SK-N-SH treated with all-trans-retinoic acid at 6 μM for 48 hours (cell line): ENCODE measurements at regions not wholly inside any gene's neighbourhood (a gene's known extent, or its start where the extent isn't known, plus 50 kb on each side); places are given as distances from the start of the nearest gene placed in this dataset.

Experiments
- ATAC-seq: fragments of 200-7000 bp; cut with Tn5 transposase; 3 replicates; pipeline ENCODE4 v1.9.1; 2020; ENCODE audit warnings: mild to moderate bottlenecking, moderate library complexity
- ARNTL ChIP-seq: fragments of 450-650 bp; formaldehyde crosslinking; IDR thresholded peaks from 2 replicates; pipeline ENCODE4 v1.5.0; 2020; ENCODE audit warnings: low read depth, mild to moderate bottlenecking, moderate library complexity, borderline replicate concordance
- BACH2 ChIP-seq: fragments of 250-450 bp; sonication (Bioruptor Pico); IDR thresholded peaks from 2 replicates; pipeline ENCODE4 v1.9.0; 2021; ENCODE audit warnings: mild to moderate bottlenecking, borderline replicate concordance
- CREB5 ChIP-seq: fragments of 250-450 bp; sonication (Bioruptor Pico); IDR thresholded peaks from 2 replicates; pipeline ENCODE4 v1.5.1; 2020; ENCODE audit warnings: low read depth, mild to moderate bottlenecking, moderate library complexity
- CSDC2 ChIP-seq: fragments of 250-450 bp; sonication (Bioruptor Pico); IDR thresholded peaks from 2 replicates; pipeline ENCODE4 v1.5.0; 2020; ENCODE audit warnings: mild to moderate bottlenecking, moderate library complexity
- CSRNP3 ChIP-seq: fragments of 250-450 bp; sonication (Bioruptor Pico); IDR thresholded peaks from 2 replicates; pipeline ENCODE4 v1.5.1; 2021; ENCODE audit warnings: mild to moderate bottlenecking, moderate library complexity
- ESRRG ChIP-seq: fragments of 250-450 bp; sonication (Bioruptor Pico); IDR thresholded peaks from 2 replicates; pipeline ENCODE4 v1.6.1; 2021; ENCODE audit warnings: mild to moderate bottlenecking
- GLIS3 ChIP-seq: fragments of 250-450 bp; sonication (Bioruptor Pico); IDR thresholded peaks from 2 replicates; pipeline ENCODE4 v1.5.0; 2020; ENCODE audit warnings: mild to moderate bottlenecking, moderate library complexity
- ISL1 ChIP-seq: fragments of 250-450 bp; sonication (Bioruptor Pico); IDR thresholded peaks from 2 replicates; pipeline ENCODE4 v2.1.2; 2022; ENCODE audit warnings: mild to moderate bottlenecking, moderate library complexity
- OSR1 ChIP-seq: fragments of 250-450 bp; sonication (Bioruptor Pico); IDR thresholded peaks from 2 replicates; pipeline ENCODE4 v1.8.0; 2022; ENCODE audit warnings: moderate library complexity, mild to moderate bottlenecking, inconsistent platforms
- PATZ1 ChIP-seq: fragments of 250-450 bp; sonication (Bioruptor Pico); IDR thresholded peaks from 2 replicates; pipeline ENCODE4 v1.8.0; 2020; ENCODE audit warnings: mild to moderate bottlenecking, moderate library complexity, borderline replicate concordance
- PPARA ChIP-seq: fragments of 250-450 bp; sonication (Bioruptor Pico); IDR thresholded peaks from 2 replicates; pipeline ENCODE4 v1.5.0; 2020; ENCODE audit warnings: mild to moderate bottlenecking, borderline replicate concordance
- RARB ChIP-seq: fragments of 250-450 bp; sonication (Bioruptor Pico); IDR thresholded peaks from 2 replicates; pipeline ENCODE4 v1.8.0; 2021; ENCODE audit warnings: mild to moderate bottlenecking, moderate library complexity
- SNAI2 ChIP-seq: fragments of 250-450 bp; sonication (Bioruptor Pico); IDR thresholded peaks from 2 replicates; pipeline ENCODE4 v1.5.0; 2020; ENCODE audit warnings: mild to moderate bottlenecking, moderate library complexity
- TCF4 ChIP-seq: fragments of 250-450 bp; sonication (Bioruptor Pico); IDR thresholded peaks from 2 replicates; pipeline ENCODE4 v1.8.0; 2021; ENCODE audit warnings: mild to moderate bottlenecking, moderate library complexity, borderline replicate concordance
- TOX ChIP-seq: fragments of 250-450 bp; sonication (Bioruptor Pico); IDR thresholded peaks from 2 replicates; pipeline ENCODE4 v1.8.0; 2021; ENCODE audit warnings: mild to moderate bottlenecking, moderate library complexity, borderline replicate concordance
- TSHZ2 ChIP-seq: fragments of 250-450 bp; sonication (Bioruptor Pico); IDR thresholded peaks from 2 replicates; pipeline ENCODE4 v1.5.0; 2020; ENCODE audit warnings: mild to moderate bottlenecking, moderate library complexity
- ZFP3 ChIP-seq: fragments of 250-450 bp; sonication (Bioruptor Pico); IDR thresholded peaks from 2 replicates; pipeline ENCODE4 v1.5.0; 2020; ENCODE audit warnings: mild to moderate bottlenecking, moderate library complexity
- ZFP30 ChIP-seq: fragments of 450-650 bp; formaldehyde crosslinking; IDR thresholded peaks from 2 replicates; pipeline ENCODE4 v1.5.0; 2022; ENCODE audit warnings: mild to moderate bottlenecking, moderate library complexity
- ZNF565 ChIP-seq: fragments of 450-650 bp; formaldehyde crosslinking; conservative IDR thresholded peaks from 2 replicates; pipeline ENCODE4 v1.5.0; 2020; ENCODE audit warnings: low read depth, mild to moderate bottlenecking, moderate library complexity
- ZNF8 ChIP-seq: fragments of 450-650 bp; formaldehyde crosslinking; IDR thresholded peaks from 2 replicates; pipeline ENCODE4 v1.5.0; 2020; ENCODE audit warnings: mild to moderate bottlenecking, moderate library complexity

GRCh38 chrX:25674776-25675175, 463.4 kb upstream of the MAGEB18 start (continued):
- TF ChIP-seq OSR1 (no peak), TSHZ2 (CRISPR knock-in tag) (no peak), ZNF565 (no peak), ISL1 (no peak), TOX (CRISPR knock-in tag) (no peak), BACH2 (CRISPR knock-in tag) (no peak), TCF4 (CRISPR knock-in tag) (no peak), ZFP3 (CRISPR knock-in tag) (no peak)

GRCh38 chrX:25701876-25702275, 436.3 kb upstream of the MAGEB18 start:
- no peak for TF ChIP-seq CSDC2 (CRISPR knock-in tag)
- TF ChIP-seq ZFP30 (CRISPR knock-in tag) = no peak
- TF ChIP-seq SNAI2 (CRISPR knock-in tag) = no peak
- no peak for TF ChIP-seq ZNF8 (CRISPR knock-in tag)
- no peak for TF ChIP-seq CREB5 (CRISPR knock-in tag)
- no peak for TF ChIP-seq BACH2 (CRISPR knock-in tag)
- TF ChIP-seq GLIS3 = no peak
- TF ChIP-seq ISL1 = no peak
- TF ChIP-seq ESRRG = no peak
- no peak for TF ChIP-seq RARB
- TF ChIP-seq ZFP3 (CRISPR knock-in tag) = no peak
- no peak for TF ChIP-seq TSHZ2 (CRISPR knock-in tag)
- no peak for TF ChIP-seq PATZ1 (CRISPR knock-in tag)
- TF ChIP-seq PPARA (CRISPR knock-in tag) = no peak
- no peak for TF ChIP-seq CSRNP3 (CRISPR knock-in tag)
- TF ChIP-seq ARNTL (CRISPR knock-in tag) = no peak
- no peak for ATAC-seq

- TF ChIP-seq GLIS3 (no peak), ZNF565 (no peak), ARNTL (CRISPR knock-in tag) (no peak), OSR1 (no peak), RARB (no peak), CSRNP3 (CRISPR knock-in tag) (no peak)
- no peak for ATAC-seq
These were observed 421.0 kb upstream of the MAGEB18 start for GRCh38 chrX:25717122-25717521.
